Neural progenitor cell (in vitro differentiated cells): ENCODE measurements at regions not wholly inside any gene's neighbourhood (a gene's known extent, or its start where the extent isn't known, plus 50 kb on each side); places are given as distances from the start of the nearest gene placed in this dataset.
"Not testable (repeated sequence)": the region's sequence is repeated elsewhere in the genome, so short reads cannot be mapped to it uniquely, and the experiment has no call there.

Experiments
- EZH2 ChIP-seq: fragments of 200-600 bp; sonication (generic); IDR thresholded peaks from 2 replicates; pipeline ENCODE4 v1.6.1; 2017; ENCODE audit warnings: antibody characterized with exemption, mild to moderate bottlenecking, moderate library complexity
- EZH2phosphoT487 ChIP-seq: fragments of 200-600 bp; sonication (generic); IDR thresholded peaks from 2 replicates; pipeline ENCODE4 v1.6.1; 2017; ENCODE audit warnings: antibody characterized with exemption
- TF ChIP-seq, protein P1 (sequence below): fragments of 200-600 bp; sonication (generic); IDR thresholded peaks from 2 replicates; pipeline ENCODE4 v1.5.1; 2017; ENCODE audit warnings: antibody characterized with exemption, mild to moderate bottlenecking

DNA sequence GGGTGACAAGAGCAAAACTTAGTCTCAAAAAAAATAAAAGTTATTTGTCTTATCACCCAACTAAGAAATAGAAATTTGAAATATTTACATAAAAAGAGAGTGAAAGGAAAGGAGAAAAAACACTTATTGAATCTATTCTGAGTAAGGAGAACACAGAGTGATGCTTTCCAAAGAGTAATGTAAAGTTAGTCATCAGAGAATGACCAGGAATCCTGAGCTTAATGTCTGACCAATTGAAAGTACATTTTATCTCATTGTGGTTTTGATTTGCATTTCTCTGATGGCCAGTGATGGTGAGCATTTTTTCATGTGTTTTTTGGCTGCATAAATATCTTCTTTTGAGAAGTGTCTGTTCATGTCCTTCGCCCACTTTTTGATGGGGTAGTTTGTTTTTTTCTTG lies 300.2 kb upstream of the TNC start:
- TF ChIP-seq, protein P1, sequence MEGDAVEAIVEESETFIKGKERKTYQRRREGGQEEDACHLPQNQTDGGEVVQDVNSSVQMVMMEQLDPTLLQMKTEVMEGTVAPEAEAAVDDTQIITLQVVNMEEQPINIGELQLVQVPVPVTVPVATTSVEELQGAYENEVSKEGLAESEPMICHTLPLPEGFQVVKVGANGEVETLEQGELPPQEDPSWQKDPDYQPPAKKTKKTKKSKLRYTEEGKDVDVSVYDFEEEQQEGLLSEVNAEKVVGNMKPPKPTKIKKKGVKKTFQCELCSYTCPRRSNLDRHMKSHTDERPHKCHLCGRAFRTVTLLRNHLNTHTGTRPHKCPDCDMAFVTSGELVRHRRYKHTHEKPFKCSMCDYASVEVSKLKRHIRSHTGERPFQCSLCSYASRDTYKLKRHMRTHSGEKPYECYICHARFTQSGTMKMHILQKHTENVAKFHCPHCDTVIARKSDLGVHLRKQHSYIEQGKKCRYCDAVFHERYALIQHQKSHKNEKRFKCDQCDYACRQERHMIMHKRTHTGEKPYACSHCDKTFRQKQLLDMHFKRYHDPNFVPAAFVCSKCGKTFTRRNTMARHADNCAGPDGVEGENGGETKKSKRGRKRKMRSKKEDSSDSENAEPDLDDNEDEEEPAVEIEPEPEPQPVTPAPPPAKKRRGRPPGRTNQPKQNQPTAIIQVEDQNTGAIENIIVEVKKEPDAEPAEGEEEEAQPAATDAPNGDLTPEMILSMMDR: not testable (repeated sequence)
- TF ChIP-seq EZH2phosphoT487, EZH2: not testable (repeated sequence)
